SH-SY5Y (cell line): ENCODE measurements at regions not wholly inside any gene's neighbourhood (a gene's known extent, or its start where the extent isn't known, plus 50 kb on each side); places are given as distances from the start of the nearest gene placed in this dataset.

Experiments used
- GATA2 ChIP-seq: IDR thresholded peaks from 2 replicates; pipeline ENCODE4 v1.6.1; 2011; ENCODE audit warnings: mild to moderate bottlenecking, low read depth, low read length
- GATA3 ChIP-seq: IDR thresholded peaks from 2 replicates; pipeline ENCODE4 v1.6.1; 2011; ENCODE audit warnings: low read depth, mild to moderate bottlenecking, low read length, moderate library complexity

GRCh38 chr2:200738590-200738989 lies 73.1 kb upstream of the BZW1 start:
- TF ChIP-seq GATA2: no peak
- TF ChIP-seq GATA3: no peak
